Breast epithelium (tissue), 3 donors: ENCODE measurements at regions not wholly inside any gene's neighbourhood (a gene's known extent, or its start where the extent isn't known, plus 50 kb on each side); places are given as distances from the start of the nearest gene placed in this dataset.

Source experiments
- POLR2A ChIP-seq: fragments of 450-650 bp; IDR thresholded peaks from one replicate; pipeline ENCODE4 v1.6.1; 2016; ENCODE audit warnings: antibody characterized with exemption, mild to moderate bottlenecking, moderate library complexity
- TF ChIP-seq, protein P1 (sequence below), 3 donors: fragments of 450-650 bp; IDR thresholded peaks; one replicate each; pipeline ENCODE4 v1.5.1; 2016 to 2017; ENCODE audit warnings: antibody characterized with exemption in 3 of 3, mild to moderate bottlenecking in 3 of 3, moderate library complexity in 3 of 3

DNA sequence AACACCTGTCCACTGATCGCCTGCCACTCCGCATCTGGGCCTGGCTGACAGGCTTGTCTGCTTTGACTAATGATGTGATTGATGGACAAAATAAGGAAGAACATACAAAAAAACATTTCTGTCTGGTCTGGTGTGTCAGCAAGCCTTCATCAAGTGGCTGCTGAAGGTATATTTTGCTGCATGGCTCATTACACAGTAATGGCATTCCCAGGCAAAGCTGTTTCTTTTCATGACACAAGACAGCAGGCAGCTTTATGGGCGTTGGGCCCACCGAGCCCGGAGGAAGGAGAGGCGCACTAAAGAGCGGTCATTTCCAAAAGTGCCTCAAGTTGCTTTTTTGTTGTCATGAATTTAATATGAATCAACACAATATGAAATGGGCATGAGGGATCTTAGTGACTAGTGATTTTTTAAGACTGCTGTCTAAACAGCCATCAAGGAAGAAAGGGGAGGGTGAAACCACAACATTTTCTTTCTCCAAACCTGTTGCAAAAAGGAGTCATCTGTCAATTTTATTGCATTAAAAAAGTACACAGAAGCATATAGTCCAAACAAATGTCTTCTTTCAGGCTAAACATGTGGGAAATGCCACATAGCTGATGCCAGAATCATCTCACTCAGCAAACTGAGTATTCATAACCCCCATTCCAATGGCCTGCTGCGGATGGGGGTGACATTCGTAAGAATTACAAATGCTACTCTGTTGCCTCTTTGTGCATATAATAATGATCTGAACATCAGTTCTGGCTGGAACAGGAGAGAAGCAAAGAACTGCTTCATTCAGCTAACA lies 476.6 kb downstream of the ZNF536 start:
- TF ChIP-seq, protein P1, sequence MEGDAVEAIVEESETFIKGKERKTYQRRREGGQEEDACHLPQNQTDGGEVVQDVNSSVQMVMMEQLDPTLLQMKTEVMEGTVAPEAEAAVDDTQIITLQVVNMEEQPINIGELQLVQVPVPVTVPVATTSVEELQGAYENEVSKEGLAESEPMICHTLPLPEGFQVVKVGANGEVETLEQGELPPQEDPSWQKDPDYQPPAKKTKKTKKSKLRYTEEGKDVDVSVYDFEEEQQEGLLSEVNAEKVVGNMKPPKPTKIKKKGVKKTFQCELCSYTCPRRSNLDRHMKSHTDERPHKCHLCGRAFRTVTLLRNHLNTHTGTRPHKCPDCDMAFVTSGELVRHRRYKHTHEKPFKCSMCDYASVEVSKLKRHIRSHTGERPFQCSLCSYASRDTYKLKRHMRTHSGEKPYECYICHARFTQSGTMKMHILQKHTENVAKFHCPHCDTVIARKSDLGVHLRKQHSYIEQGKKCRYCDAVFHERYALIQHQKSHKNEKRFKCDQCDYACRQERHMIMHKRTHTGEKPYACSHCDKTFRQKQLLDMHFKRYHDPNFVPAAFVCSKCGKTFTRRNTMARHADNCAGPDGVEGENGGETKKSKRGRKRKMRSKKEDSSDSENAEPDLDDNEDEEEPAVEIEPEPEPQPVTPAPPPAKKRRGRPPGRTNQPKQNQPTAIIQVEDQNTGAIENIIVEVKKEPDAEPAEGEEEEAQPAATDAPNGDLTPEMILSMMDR (IDR thresholded peaks at IDR 0.05), result no peak
- TF ChIP-seq POLR2A, result no peak
